Spleen (tissue), 11 donors: ENCODE measurements at regions not wholly inside any gene's neighbourhood (a gene's known extent, or its start where the extent isn't known, plus 50 kb on each side); places are given as distances from the start of the nearest gene placed in this dataset.
A peak's percentile ranks its signal among the peaks of the same experiment; 100 is the strongest.
"Not testable (repeated sequence)": the region's sequence is repeated elsewhere in the genome, so short reads cannot be mapped to it uniquely, and the experiment has no call there.

ENCODE experiments used
- DNase-seq: peaks from one replicate; pipeline ENCODE4 v3.0.0-alpha.2; 2020
- H3K27ac ChIP-seq, 8 donors: fragments of 200-600 bp; sonication (generic) in 7 of 8; 1 replicate in 4 of 8; 2 replicates in 4 of 8; pipeline versions ENCODE4 v1.5.0 to v1.8.0; 2016 to 2021; ENCODE audit warnings: inconsistent platforms in 4 of 8, mild to moderate bottlenecking in 4 of 8, moderate library complexity in 1 of 8
- H3K27me3 ChIP-seq, 7 donors: fragments of 200-600 bp; sonication (generic) in 6 of 7; replicated peaks in 1 of 7; 1 replicate in 4 of 7; 2 replicates in 3 of 7; pipeline versions ENCODE4 v1.5.0 to v1.8.0; 2016 to 2021; ENCODE audit warnings: inconsistent platforms in 3 of 7, mild to moderate bottlenecking in 1 of 7
- H3K36me3 ChIP-seq, 6 donors: fragments of 200-600 bp; sonication (generic) in 5 of 6; 1 replicate in 4 of 6; 2 replicates in 2 of 6; pipeline versions ENCODE4 v1.5.0 to v1.8.0; 2016 to 2021; ENCODE audit warnings: inconsistent platforms in 2 of 6
- H3K4me1 ChIP-seq, 6 donors: fragments of 200-600 bp; sonication (generic) in 5 of 6; 1 replicate in 3 of 6; 2 replicates in 3 of 6; pipeline versions ENCODE4 v1.5.0 to v1.8.0; 2016 to 2021; ENCODE audit warnings: inconsistent platforms in 3 of 6
- H3K4me3 ChIP-seq, 8 donors: fragments of 200-600 bp; sonication (generic) in 7 of 8; 1 replicate in 4 of 8; 2 replicates in 4 of 8; pipeline versions ENCODE4 v1.5.0 to v1.8.0; 2016 to 2021; ENCODE audit warnings: inconsistent platforms in 4 of 8, mild to moderate bottlenecking in 4 of 8, moderate library complexity in 2 of 8
- H3K9me3 ChIP-seq, 8 donors: fragments of 200-600 bp; sonication (generic) in 7 of 8; 1 replicate in 4 of 8; 2 replicates in 4 of 8; pipeline versions ENCODE4 v1.5.0 to v1.8.0; 2016 to 2021; ENCODE audit warnings: inconsistent platforms in 4 of 8
- POLR2A ChIP-seq, 3 donors: fragments of 450-650 bp; IDR thresholded peaks; one replicate each; pipeline ENCODE4 v1.5.1; 2017; ENCODE audit warnings: antibody characterized with exemption in 3 of 3, mild to moderate bottlenecking in 1 of 3
- POLR2AphosphoS5 ChIP-seq, 3 donors: sonication (generic); formaldehyde crosslinking; IDR thresholded peaks; one replicate each; pipeline ENCODE4 v1.5.1; 2017; ENCODE audit warnings: antibody characterized with exemption in 3 of 3
- WGBS, 5 donors: extraction: QIAGEN DNeasy Blood & Tissue Kit in 3 of 5; methylation state at CpG; one replicate each; pipeline versions ENCODE4 v1.1.5 to v1.1.7; 2013 to 2018; 5-methylcytosine and 5-hydroxymethylcytosine counted together
- intact Hi-C: fragments of 100-400 bp; cut with DNase I; formaldehyde crosslinking; loops from one replicate; pipeline ENCODE4 v1.15.0; 2023; ENCODE audit warnings: low total_unique reads
- TF ChIP-seq, protein P1 (sequence below), 11 experiments: fragments of 200-600 bp in 7 of 11; fragments of 450-650 bp in 4 of 11; sonication (generic) in 4 of 11; IDR thresholded peaks in 8 of 11; conservative IDR thresholded peaks in 3 of 11; 1 replicate in 7 of 11; 2 replicates in 4 of 11; pipeline versions ENCODE4 v1.4.0 to v1.8.0; 2016 to 2021; ENCODE audit warnings: antibody characterized with exemption in 11 of 11, inconsistent platforms in 4 of 11, mild to moderate bottlenecking in 1 of 11
- donor health status: healthy with polysubstance abuse.
- donor health status: DM: no; HTN: no; CAD: no; lungs with moderate emphysema.
- donor health status: DM: no; HTN: no; CAD: no.
- donor health status: Bipolar disorder and iron deficiency.
- donor health status: healthy.
- donor health status: DM: no; HTN: no; CAD: no.
- donor health status: DM: yes; HTN: yes; CAD: no.

DNA sequence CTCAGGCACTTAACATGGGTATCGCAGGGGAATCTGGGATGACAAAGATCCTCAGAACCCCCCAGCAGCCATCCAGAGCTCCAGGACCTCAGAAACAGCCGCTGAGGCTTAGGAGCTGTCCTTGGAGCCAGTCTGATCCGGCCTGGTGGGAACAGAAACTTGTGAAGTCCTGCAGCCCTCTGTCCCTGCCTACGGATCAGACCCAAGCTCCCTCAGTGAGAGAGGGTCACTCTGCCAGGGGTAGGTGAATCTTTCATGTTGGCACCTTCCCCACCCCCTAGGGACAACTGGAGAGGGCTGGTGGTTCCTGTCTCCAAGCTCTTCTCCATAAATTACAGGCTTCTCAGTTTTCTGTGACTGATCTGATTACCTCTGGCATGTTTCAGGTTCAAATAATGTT, 122.3 kb downstream of the TLR5 start:
- no peaks in the 10 kb centered on the region for H3K27me3 ChIP-seq

DNA sequence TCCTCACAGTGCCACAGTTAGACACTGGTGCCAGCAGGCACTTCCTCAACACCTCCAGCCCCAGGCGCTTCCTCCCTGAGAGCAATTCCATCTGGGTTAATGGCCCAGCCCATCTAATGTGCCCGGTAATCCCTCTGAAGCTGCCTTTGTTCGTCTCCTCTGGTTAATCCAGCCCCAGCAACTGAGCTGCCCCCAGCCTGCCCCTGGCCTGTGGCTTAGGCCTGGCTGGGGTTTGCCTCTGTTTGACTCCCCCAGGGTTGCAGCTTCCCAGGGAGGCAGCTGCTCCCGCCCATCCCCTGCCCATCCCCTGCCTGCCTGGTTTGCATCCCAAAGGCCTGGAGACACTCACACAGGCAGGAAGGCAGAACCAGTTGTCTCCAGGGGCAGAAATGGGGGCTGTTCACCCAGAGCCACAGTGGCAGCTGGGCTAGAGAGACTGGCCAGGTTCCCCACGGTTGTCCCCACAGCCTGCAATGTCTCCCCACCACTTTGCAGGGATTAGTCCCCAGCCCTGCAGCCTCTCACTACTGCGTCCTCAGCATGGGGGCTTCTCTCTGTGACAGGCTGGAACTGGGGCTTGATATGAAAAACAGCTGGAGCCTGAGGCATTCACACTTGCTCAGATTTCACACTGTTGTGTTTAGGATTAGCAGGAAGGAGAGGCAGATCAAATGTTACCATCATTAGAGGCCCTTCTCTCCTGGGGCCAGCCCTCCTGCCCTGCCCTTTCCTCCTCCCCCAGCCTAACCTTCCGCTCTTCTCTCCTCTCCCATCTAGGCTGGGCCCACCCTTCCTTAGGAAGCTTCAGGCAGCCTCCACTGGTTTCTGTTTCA, 120.2 kb downstream of the TLR5 start:
- TF ChIP-seq POLR2AphosphoS5 (IDR thresholded peaks at IDR 0.05), result no peak
- TF ChIP-seq, protein P1, sequence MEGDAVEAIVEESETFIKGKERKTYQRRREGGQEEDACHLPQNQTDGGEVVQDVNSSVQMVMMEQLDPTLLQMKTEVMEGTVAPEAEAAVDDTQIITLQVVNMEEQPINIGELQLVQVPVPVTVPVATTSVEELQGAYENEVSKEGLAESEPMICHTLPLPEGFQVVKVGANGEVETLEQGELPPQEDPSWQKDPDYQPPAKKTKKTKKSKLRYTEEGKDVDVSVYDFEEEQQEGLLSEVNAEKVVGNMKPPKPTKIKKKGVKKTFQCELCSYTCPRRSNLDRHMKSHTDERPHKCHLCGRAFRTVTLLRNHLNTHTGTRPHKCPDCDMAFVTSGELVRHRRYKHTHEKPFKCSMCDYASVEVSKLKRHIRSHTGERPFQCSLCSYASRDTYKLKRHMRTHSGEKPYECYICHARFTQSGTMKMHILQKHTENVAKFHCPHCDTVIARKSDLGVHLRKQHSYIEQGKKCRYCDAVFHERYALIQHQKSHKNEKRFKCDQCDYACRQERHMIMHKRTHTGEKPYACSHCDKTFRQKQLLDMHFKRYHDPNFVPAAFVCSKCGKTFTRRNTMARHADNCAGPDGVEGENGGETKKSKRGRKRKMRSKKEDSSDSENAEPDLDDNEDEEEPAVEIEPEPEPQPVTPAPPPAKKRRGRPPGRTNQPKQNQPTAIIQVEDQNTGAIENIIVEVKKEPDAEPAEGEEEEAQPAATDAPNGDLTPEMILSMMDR (IDR thresholded peaks at IDR 0.05 in 8 of 11, conservative IDR thresholded peaks at IDR 0.05 in 3 of 11), result no peak
- TF ChIP-seq POLR2A (IDR thresholded peaks at IDR 0.05), result no peak
- DNase-seq, result no peak
- WGBS, 5 donors, result 65 to 81% (median 75%) methylated on average over 7 of the region's 7 CpGs
- Histone ChIP-seq H3K27me3 (no peaks in the 10 kb centered on the region), H3K4me3 (no peak overlapping the region), H3K9me3 (no peaks in the 10 kb centered on the region), H3K36me3 (no peaks in the 10 kb centered on the region), H3K27ac (peak overlapping the region in 1 of 8 donors; percentile 13), H3K4me1 (peaks cover 0 to 4% (median 0%) of the 10 kb centered on the region in 6 donors)
- intact Hi-C loops, result no loop called here

More for the DNA sequence above, 122.3 kb downstream of the TLR5 start:
- peak; percentile 47 for DNase-seq
- H3K9me3 ChIP-seq, result no peaks in the 10 kb centered on the region
- intact Hi-C loops, result no loop called here
- peaks cover 0 to 4% (median 0%) of the 10 kb centered on the region in 6 donors for H3K4me1 ChIP-seq
- no peak overlapping the region for H3K27ac ChIP-seq
- H3K4me3 ChIP-seq, result no peak overlapping the region
- TF ChIP-seq, protein P1 (IDR thresholded peaks at IDR 0.05 in 8 of 11, conservative IDR thresholded peaks at IDR 0.05 in 3 of 11), result no peak
- TF ChIP-seq POLR2AphosphoS5 (IDR thresholded peaks at IDR 0.05) (no peak), POLR2A (IDR thresholded peaks at IDR 0.05) (no peak)
- WGBS, 5 donors, result 64 to 94% (median 89%) methylated on average over 4 of the region's 4 CpGs
- H3K36me3 ChIP-seq, result no peaks in the 10 kb centered on the region

DNA sequence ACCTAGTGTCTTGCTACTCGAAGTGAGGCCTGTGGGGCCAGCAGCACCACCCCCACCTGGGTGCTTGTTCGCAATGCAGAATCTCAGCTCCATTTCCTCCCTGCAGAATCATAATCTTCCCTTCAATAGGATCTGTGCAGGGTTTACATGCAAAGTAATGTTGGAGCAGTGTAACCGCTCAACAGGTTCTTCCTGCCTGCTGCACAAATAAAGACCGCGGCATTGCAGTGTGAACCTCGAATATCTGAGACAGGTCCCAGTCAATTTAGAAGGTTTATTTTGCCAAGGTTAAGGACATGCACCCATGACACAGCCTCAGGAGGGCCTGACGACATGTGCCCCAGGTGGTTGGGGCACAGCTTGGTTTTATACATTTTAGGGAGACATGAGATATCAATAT, 119.2 kb downstream of the TLR5 start:
- TF ChIP-seq POLR2A (IDR thresholded peaks at IDR 0.05), result no peak
- Histone ChIP-seq H3K27ac (no peak overlapping the region), H3K36me3 (no peaks in the 10 kb centered on the region), H3K4me3 (no peak overlapping the region), H3K9me3 (no peaks in the 10 kb centered on the region), H3K4me1 (peaks cover 0 to 4% (median 0%) of the 10 kb centered on the region in 6 donors), H3K27me3 (no peaks in the 10 kb centered on the region)
- 93 to 96% (median 94%) methylated on average over 7 of the region's 7 CpGs for WGBS, 5 donors
- intact Hi-C loops, result no loop called here
- no peak for DNase-seq

DNA sequence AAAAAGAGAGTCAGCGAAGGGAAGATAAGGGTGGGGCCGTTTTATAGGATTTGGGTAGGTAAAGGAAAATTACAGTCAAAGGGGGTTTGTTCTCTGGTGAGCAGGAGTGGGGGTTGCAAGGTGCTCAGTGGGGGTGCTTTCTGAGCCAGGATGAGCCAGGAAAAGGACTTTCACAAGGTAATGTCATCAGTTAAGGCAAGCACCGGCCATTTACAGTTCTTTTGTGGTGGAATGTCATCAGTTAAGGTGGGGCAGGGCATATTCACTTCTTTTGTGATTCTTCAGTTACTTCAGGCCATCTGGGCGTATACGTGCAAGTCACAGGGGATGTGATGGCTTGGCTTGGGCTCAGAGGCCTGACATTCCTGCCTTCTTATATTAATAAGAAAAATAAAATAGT, 118.6 kb downstream of the TLR5 start:
- H3K27ac ChIP-seq, H3K4me3 ChIP-seq, H3K36me3 ChIP-seq, DNase-seq, H3K9me3 ChIP-seq, intact Hi-C loops, H3K4me1 ChIP-seq, H3K27me3 ChIP-seq: not testable (repeated sequence)
- 75 to 89% (median 82%) methylated on average over 2 to 4 of the region's 5 CpGs for WGBS, 5 donors

DNA sequence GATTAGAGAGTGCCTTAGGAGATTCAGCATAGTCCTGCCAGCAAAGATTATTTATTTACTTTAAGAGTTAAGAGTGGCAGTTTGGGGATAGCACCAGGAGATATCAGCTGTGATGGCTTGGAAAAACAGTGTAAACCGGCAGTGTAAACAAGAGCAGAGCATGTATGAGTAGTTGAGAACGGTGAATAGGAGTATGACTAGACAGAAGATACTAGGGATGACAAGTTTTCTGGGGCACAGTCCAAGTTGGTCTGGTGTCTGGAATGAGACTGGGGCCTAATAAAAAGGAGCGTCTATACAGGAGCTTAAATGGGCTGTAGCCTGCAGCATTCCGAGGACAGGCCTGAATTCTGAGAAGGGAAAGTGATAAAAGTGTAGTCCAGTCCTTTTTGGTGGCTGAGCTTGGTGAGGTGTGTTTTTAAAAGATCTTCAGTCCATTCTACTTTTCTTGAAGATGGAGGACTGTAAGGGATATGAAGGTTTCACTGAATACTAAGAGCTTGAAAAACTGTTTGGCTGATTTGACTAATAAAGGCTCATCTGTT, 117.8 kb downstream of the TLR5 start:
- WGBS, 5 donors, result 83 to 94% (median 93%) methylated on average over 4 of the region's 4 CpGs
- H3K9me3 ChIP-seq, H3K27ac ChIP-seq, H3K36me3 ChIP-seq, H3K27me3 ChIP-seq, intact Hi-C loops, DNase-seq, H3K4me3 ChIP-seq, H3K4me1 ChIP-seq: not testable (repeated sequence)

DNA sequence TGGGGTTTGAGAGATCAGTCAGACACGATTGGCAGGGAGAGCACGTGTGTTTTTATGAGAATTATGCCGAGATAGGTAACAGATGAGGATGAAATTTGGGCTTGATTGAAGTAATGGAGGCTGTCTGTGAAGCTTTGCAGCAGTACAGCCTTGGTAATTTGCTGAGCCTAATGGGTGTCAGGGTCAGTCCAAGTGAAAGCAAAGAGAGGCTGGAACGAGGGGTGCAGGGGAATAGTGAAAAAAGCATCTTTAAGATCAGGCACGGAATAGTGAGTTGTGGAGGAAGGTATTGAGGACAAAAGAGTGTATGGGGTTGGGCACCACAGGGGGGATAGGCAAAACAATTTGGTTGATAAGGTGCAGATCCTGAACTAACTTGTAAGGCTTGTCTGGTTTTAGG, 116.4 kb downstream of the TLR5 start:
- H3K27ac ChIP-seq, H3K36me3 ChIP-seq, H3K4me1 ChIP-seq, H3K9me3 ChIP-seq, H3K4me3 ChIP-seq, intact Hi-C loops, H3K27me3 ChIP-seq, DNase-seq: not testable (repeated sequence)
- 56 to 76% (median 68%) methylated on average over 5 of the region's 5 CpGs for WGBS, 5 donors
